ENCODE measurements at regions not wholly inside any gene's neighbourhood (a gene's known extent, or its start where the extent isn't known, plus 50 kb on each side); places are given as distances from the start of the nearest gene placed in this dataset.

- in situ Hi-C loops (cut with HindIII; ENCODE audit: low sequenced_read_pairs), result no loop called here
- no peak for DNase-seq (ENCODE audit: low spot score)
Observed at GRCh38 chr5:98461485-98461884, 312.0 kb upstream of the RGMB start.

GRCh38 chr5:98463222-98463621, 310.2 kb upstream of the RGMB start:
- in situ Hi-C loops (cut with HindIII; ENCODE audit: low sequenced_read_pairs), result no loop called here
- no peak for DNase-seq (ENCODE audit: low spot score)

GRCh38 chr5:98463676-98464075, 309.8 kb upstream of the RGMB start:
- in situ Hi-C loops (cut with HindIII; ENCODE audit: low sequenced_read_pairs), result no loop called here
- no peak for DNase-seq (ENCODE audit: low spot score)

GRCh38 chr5:98464737-98465330, 308.6 kb upstream of the RGMB start:
- in situ Hi-C loops (cut with HindIII; ENCODE audit: low sequenced_read_pairs), result no loop called here
- no peak for DNase-seq (ENCODE audit: low spot score)

- DNase-seq (ENCODE audit: low spot score), result no peak
Observed at GRCh38 chr5:98468188-98468869, 305.1 kb upstream of the RGMB start.

GRCh38 chr5:98470747-98471146, 302.7 kb upstream of the RGMB start:
- no peak for DNase-seq (ENCODE audit: low spot score)
- in situ Hi-C loops (cut with HindIII; ENCODE audit: low sequenced_read_pairs), result no loop called here

More at GRCh38 chr5:98468188-98468869, 305.1 kb upstream of the RGMB start:
- in situ Hi-C loops (cut with HindIII; ENCODE audit: low sequenced_read_pairs), result no loop called here

- DNase-seq (ENCODE audit: low spot score), result no peak
- in situ Hi-C loops (cut with HindIII; ENCODE audit: low sequenced_read_pairs), result no loop called here
Observed at GRCh38 chr5:98471458-98471857, 302.0 kb upstream of the RGMB start.

GRCh38 chr5:98474216-98474615, 299.2 kb upstream of the RGMB start:
- no peak for DNase-seq (ENCODE audit: low spot score)
- in situ Hi-C loops (cut with HindIII; ENCODE audit: low sequenced_read_pairs), result no loop called here

- in situ Hi-C loops (cut with HindIII; ENCODE audit: low sequenced_read_pairs), result no loop called here
- no peak for DNase-seq (ENCODE audit: low spot score)
Observed at GRCh38 chr5:98474782-98475181, 298.7 kb upstream of the RGMB start.

GRCh38 chr5:98482321-98483300, 290.9 kb upstream of the RGMB start:
- in situ Hi-C loops (cut with HindIII; ENCODE audit: low sequenced_read_pairs), result no loop called here
- no peak for DNase-seq (ENCODE audit: low spot score)

GRCh38 chr5:98483301-98483685, 290.2 kb upstream of the RGMB start:
- in situ Hi-C loops (cut with HindIII; ENCODE audit: low sequenced_read_pairs), result no loop called here
- no peak for DNase-seq (ENCODE audit: low spot score)

GRCh38 chr5:98489021-98489420, 284.4 kb upstream of the RGMB start:
- no peak for DNase-seq (ENCODE audit: low spot score)
- in situ Hi-C loops (cut with HindIII; ENCODE audit: low sequenced_read_pairs), result no loop called here

- in situ Hi-C loops (cut with HindIII; ENCODE audit: low sequenced_read_pairs), result no loop called here
- DNase-seq (ENCODE audit: low spot score), result no peak
Observed at GRCh38 chr5:98490348-98490747, 283.1 kb upstream of the RGMB start.

- DNase-seq (ENCODE audit: low spot score), result no peak
Observed at GRCh38 chr5:98492258-98492657, 281.2 kb upstream of the RGMB start.

GRCh38 chr5:98497418-98497817, 276.0 kb upstream of the RGMB start:
- no peak for DNase-seq (ENCODE audit: low spot score)
- in situ Hi-C loops (cut with HindIII; ENCODE audit: low sequenced_read_pairs), result no loop called here

More at GRCh38 chr5:98492258-98492657, 281.2 kb upstream of the RGMB start:
- in situ Hi-C loops (cut with HindIII; ENCODE audit: low sequenced_read_pairs), result no loop called here

GRCh38 chr5:98498028-98498427, 275.4 kb upstream of the RGMB start:
- in situ Hi-C loops (cut with HindIII; ENCODE audit: low sequenced_read_pairs), result no loop called here
- DNase-seq (ENCODE audit: low spot score), result no peak

GRCh38 chr5:98499892-98500291, 273.6 kb upstream of the RGMB start:
- in situ Hi-C loops (cut with HindIII; ENCODE audit: low sequenced_read_pairs), result no loop called here
- DNase-seq (ENCODE audit: low spot score), result no peak

GRCh38 chr5:98500811-98501210, 272.7 kb upstream of the RGMB start:
- in situ Hi-C loops (cut with HindIII; ENCODE audit: low sequenced_read_pairs), result no loop called here
- DNase-seq (ENCODE audit: low spot score), result no peak

GRCh38 chr5:98503616-98504015, 269.8 kb upstream of the RGMB start:
- DNase-seq (ENCODE audit: low spot score), result no peak
- in situ Hi-C loops (cut with HindIII; ENCODE audit: low sequenced_read_pairs), result no loop called here

GRCh38 chr5:98504505-98504904, 269.0 kb upstream of the RGMB start:
- no peak for DNase-seq (ENCODE audit: low spot score)
- in situ Hi-C loops (cut with HindIII; ENCODE audit: low sequenced_read_pairs), result no loop called here
